Gastrocnemius medialis (tissue), 4 donors: ENCODE measurements at regions not wholly inside any gene's neighbourhood (a gene's known extent, or its start where the extent isn't known, plus 50 kb on each side); places are given as distances from the start of the nearest gene placed in this dataset.

Experiments
- ATAC-seq, 2 donors: fragments of 150-250 bp; one replicate each; pipeline ENCODE4 v1.9.1; 2016
- DNase-seq, 2 donors: peaks; one replicate each; pipeline ENCODE4 v3.0.0-alpha.2; 2019
- H3K27ac ChIP-seq, 4 donors: fragments of 200-600 bp; sonication (generic); 1 replicate in 1 of 4; 2 replicates in 3 of 4; pipeline ENCODE4 v1.5.1; 2016 to 2018; ENCODE audit warnings: mild to moderate bottlenecking in 2 of 4, moderate library complexity in 1 of 4
- H3K27me3 ChIP-seq, 3 donors: fragments of 200-600 bp; sonication (generic) in 2 of 3; 1 replicate in 1 of 3; 2 replicates in 2 of 3; pipeline versions ENCODE4 v1.5.1 to v1.6.0; 2016 to 2019; ENCODE audit warnings: mild to moderate bottlenecking in 1 of 3, moderate library complexity in 1 of 3
- H3K36me3 ChIP-seq, 2 donors: fragments of 200-600 bp; sonication (generic) in 1 of 2; one replicate each; pipeline ENCODE4 v1.5.1; 2017 to 2018
- H3K4me1 ChIP-seq, 2 donors: fragments of 200-600 bp; sonication (generic) in 1 of 2; one replicate each; pipeline ENCODE4 v1.5.1; 2016 to 2017; ENCODE audit warnings: mild to moderate bottlenecking in 2 of 2
- H3K4me3 ChIP-seq, 4 donors: fragments of 200-600 bp; sonication (generic) in 3 of 4; 1 replicate in 1 of 4; 2 replicates in 3 of 4; pipeline ENCODE4 v1.5.1; 2016 to 2019; ENCODE audit warnings: mild to moderate bottlenecking in 2 of 4
- H3K9me3 ChIP-seq, 3 donors: fragments of 200-600 bp; sonication (generic) in 2 of 3; 1 replicate in 1 of 3; 2 replicates in 2 of 3; pipeline ENCODE4 v1.5.1; 2016 to 2019
- CTCF ChIP-seq, 5 experiments: fragments of 450-650 bp in 3 of 5; fragments of 200-600 bp in 2 of 5; sonication (generic) in 2 of 5; IDR thresholded peaks in 4 of 5; conservative IDR thresholded peaks in 1 of 5; 1 replicate in 4 of 5; 2 replicates in 1 of 5; pipeline ENCODE4 v1.5.1; 2016 to 2019; ENCODE audit warnings: antibody characterized with exemption in 5 of 5, mild to moderate bottlenecking in 3 of 5, moderate library complexity in 3 of 5
- POLR2A ChIP-seq, 2 donors: fragments of 450-650 bp; IDR thresholded peaks; one replicate each; pipeline ENCODE4 v1.6.1; 2017; ENCODE audit warnings: antibody characterized with exemption in 2 of 2, mild to moderate bottlenecking in 2 of 2, moderate library complexity in 2 of 2
- in situ Hi-C, 4 donors: fragments of 200-750 bp; cut with MboI; loops; one replicate each; pipeline versions ENCODE4 v1.15.0 to v1.8.0; 2017; ENCODE audit warnings: low sequenced_read_pairs in 4 of 4
- intact Hi-C: fragments of 100-400 bp; cut with DNase I; formaldehyde crosslinking; loops from one replicate; pipeline ENCODE4 v1.15.1; 2023; ENCODE audit warnings: low total_unique reads

GRCh38 chr11:128279866-128280265 lies 307.5 kb downstream of the ETS1 start:
- DNase-seq (no peak), ATAC-seq (peak; percentile 24 to 47)
- Histone ChIP-seq H3K4me3 (no peak overlapping the region), H3K36me3 (no peaks in the 10 kb centered on the region), H3K4me1 (no peaks in the 10 kb centered on the region), H3K27ac (no peak overlapping the region), H3K9me3 (no peaks in the 10 kb centered on the region), H3K27me3 (no peaks in the 10 kb centered on the region)
- intact Hi-C loops, result loop anchor here (10.0 kb wide), 1 partner anchor 85 kb away; no protein-coding TSS in a partner anchor
- TF ChIP-seq POLR2A (IDR thresholded peaks at IDR 0.05), result no peak
- no peak for TF ChIP-seq CTCF (IDR thresholded peaks at IDR 0.05 in 4 of 5, conservative IDR thresholded peaks at IDR 0.05 in 1 of 5)
- in situ Hi-C loops, result loop anchor here (10.0 to 25.0 kb wide), 2 partner anchors 105 to 557 kb away; no protein-coding TSS in a partner anchor

- intact Hi-C loops (loop anchor here (10.0 kb wide), 1 partner anchor 79 kb away; no protein-coding TSS in a partner anchor), in situ Hi-C loops (no loop called here)
- no peak overlapping the region for H3K27ac ChIP-seq
Observed at GRCh38 chr11:128273736-128274135, 313.6 kb downstream of the ETS1 start.

GRCh38 chr11:128271401-128271800 lies 316.0 kb downstream of the ETS1 start:
- no peak for ATAC-seq
- Histone ChIP-seq H3K9me3 (no peaks in the 10 kb centered on the region), H3K36me3 (no peaks in the 10 kb centered on the region), H3K4me1 (no peaks in the 10 kb centered on the region), H3K27ac (no peak overlapping the region), H3K27me3 (no peaks in the 10 kb centered on the region), H3K4me3 (no peak overlapping the region)
- in situ Hi-C loops, result no loop called here
- TF ChIP-seq CTCF (IDR thresholded peaks at IDR 0.05 in 4 of 5, conservative IDR thresholded peaks at IDR 0.05 in 1 of 5) (no peak), POLR2A (IDR thresholded peaks at IDR 0.05) (no peak)
- no peak for DNase-seq
- intact Hi-C loops, result loop anchor here (10.0 kb wide), 1 partner anchor 77 kb away; no protein-coding TSS in a partner anchor

More at GRCh38 chr11:128273736-128274135, 313.6 kb downstream of the ETS1 start:
- TF ChIP-seq POLR2A (IDR thresholded peaks at IDR 0.05) (no peak), CTCF (IDR thresholded peaks at IDR 0.05 in 4 of 5, conservative IDR thresholded peaks at IDR 0.05 in 1 of 5) (no peak)
- Histone ChIP-seq H3K4me1 (no peaks in the 10 kb centered on the region), H3K27me3 (no peaks in the 10 kb centered on the region), H3K4me3 (no peak overlapping the region), H3K9me3 (no peaks in the 10 kb centered on the region), H3K36me3 (no peaks in the 10 kb centered on the region)
- no peak for DNase-seq
- no peak for ATAC-seq

GRCh38 chr11:128269466-128269865 lies 317.9 kb downstream of the ETS1 start:
- in situ Hi-C loops, result no loop called here

More at GRCh38 chr11:128269466-128269865, 317.9 kb downstream of the ETS1 start:
- no peak for ATAC-seq
- Histone ChIP-seq H3K36me3 (no peaks in the 10 kb centered on the region), H3K9me3 (no peaks in the 10 kb centered on the region), H3K4me3 (no peak overlapping the region), H3K4me1 (no peaks in the 10 kb centered on the region), H3K27me3 (no peaks in the 10 kb centered on the region), H3K27ac (no peak overlapping the region)
- TF ChIP-seq CTCF (IDR thresholded peaks at IDR 0.05 in 4 of 5, conservative IDR thresholded peaks at IDR 0.05 in 1 of 5) (no peak), POLR2A (IDR thresholded peaks at IDR 0.05) (no peak)
- intact Hi-C loops, result no loop called here
- DNase-seq, result no peak
